Muscle of back (tissue), 3 donors: ENCODE measurements at regions not wholly inside any gene's neighbourhood (a gene's known extent, or its start where the extent isn't known, plus 50 kb on each side); places are given as distances from the start of the nearest gene placed in this dataset.

ENCODE experiments used
- DNase-seq, 3 donors: peaks; one replicate each; pipeline versions ENCODE4 v3.0.0 to v3.0.0-alpha.2; 2013

GRCh38 chr15:93317772-93318171 lies 228.8 kb upstream of the RGMA start:
- DNase-seq = no peak

- DNase-seq = no peak
These were observed 225.2 kb upstream of the RGMA start for GRCh38 chr15:93314245-93314644.

DNA sequence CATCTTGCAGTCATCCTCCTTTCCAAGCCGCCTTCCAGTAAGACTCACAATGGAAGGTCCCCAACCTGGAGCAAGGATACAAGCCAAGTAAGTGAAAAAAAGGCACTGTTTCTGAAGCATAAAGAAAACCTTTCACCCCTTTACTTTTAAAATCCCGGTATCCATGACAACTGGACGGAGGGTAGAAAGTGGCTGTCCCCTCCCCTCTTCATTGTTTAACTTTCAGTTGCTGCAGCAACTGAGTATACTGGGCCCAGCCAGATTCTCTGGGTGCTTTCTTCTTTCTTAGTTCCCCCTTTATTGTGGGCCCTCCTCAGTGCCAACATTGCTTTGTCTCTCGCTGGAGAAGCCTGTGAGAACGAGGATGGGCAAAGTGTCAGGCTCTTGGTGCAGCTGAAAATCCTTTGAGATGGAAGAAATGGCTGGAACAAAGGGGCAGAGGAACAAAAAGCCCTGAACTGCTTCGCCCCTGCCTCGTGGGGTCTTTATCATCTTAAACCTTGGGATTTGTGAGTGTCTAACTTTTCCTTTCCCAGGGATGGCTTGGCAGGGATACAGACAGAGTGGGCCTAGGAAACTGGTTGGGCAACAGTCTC lies 224.0 kb upstream of the RGMA start:
- peak; percentile 12 to 76 (median 52) for DNase-seq

GRCh38 chr15:93311620-93312019 lies 222.6 kb upstream of the RGMA start:
- DNase-seq = no peak

GRCh38 chr15:93308026-93308690 lies 219.1 kb upstream of the RGMA start:
- DNase-seq = no peak

- no peak for DNase-seq
These were observed 218.5 kb upstream of the RGMA start for GRCh38 chr15:93307513-93307912.

- no peak for DNase-seq
These were observed 216.3 kb upstream of the RGMA start for GRCh38 chr15:93305306-93305705.

GRCh38 chr15:93302080-93302765 lies 213.2 kb upstream of the RGMA start:
- no peak for DNase-seq

DNA sequence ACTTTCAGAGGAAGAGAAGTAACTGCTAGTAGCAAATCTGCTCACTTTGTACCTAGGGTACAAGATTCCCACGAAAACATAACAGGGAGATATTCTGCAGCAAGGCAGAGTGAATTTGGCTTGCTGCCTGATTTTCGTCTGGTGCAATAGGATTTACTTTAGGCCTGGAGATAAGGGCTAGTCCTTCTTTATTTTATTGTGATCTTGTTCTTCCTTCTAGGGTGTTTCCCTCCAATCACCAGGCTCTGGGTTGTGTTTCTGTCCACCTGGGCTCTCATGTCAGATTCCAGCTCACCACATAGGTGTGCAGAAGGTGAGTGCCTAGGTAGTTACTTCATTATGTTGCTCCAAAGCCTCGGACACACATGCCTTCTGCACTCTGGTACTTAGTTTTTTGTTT lies 211.8 kb upstream of the RGMA start:
- DNase-seq = no peak

DNA sequence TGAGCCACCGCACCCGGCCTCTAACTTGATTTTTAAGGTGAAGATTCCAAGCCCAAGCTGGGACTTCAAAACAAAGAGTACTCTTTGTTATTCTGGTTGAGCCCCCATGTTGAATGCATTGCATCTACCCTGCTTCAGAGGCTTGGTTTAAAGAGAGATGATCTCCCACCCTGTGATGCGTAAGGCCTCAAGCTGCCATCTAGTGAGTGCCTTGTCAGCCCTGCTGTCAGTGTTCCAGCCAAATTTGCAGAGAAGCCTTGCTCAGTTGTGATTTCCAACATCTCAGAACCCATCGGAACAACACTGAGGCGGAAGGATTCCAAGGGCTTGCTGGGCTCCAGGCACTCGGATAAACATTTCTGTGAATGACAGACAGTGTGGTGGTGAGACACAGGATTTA lies 210.7 kb upstream of the RGMA start:
- DNase-seq = no peak

DNA sequence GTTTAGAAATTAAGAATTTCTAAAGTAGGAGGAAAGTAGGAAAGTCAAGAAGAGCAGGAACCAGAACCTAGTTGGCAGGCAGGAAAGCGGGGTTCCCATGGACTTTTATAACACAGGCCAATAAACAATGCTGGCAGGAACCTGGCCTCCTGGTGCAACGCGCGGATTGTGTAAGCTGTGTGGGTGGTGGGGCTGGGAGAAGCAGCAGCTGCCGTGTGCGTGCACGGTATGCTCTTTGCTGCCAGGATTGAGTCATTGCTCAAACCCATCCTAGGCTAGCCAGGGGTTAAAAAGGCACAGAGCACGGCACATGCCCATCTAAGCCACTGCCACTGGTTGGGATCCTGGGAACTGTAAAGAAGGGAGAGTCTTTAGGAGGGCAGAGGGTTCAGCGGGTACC lies 209.9 kb upstream of the RGMA start:
- no peak for DNase-seq

DNA sequence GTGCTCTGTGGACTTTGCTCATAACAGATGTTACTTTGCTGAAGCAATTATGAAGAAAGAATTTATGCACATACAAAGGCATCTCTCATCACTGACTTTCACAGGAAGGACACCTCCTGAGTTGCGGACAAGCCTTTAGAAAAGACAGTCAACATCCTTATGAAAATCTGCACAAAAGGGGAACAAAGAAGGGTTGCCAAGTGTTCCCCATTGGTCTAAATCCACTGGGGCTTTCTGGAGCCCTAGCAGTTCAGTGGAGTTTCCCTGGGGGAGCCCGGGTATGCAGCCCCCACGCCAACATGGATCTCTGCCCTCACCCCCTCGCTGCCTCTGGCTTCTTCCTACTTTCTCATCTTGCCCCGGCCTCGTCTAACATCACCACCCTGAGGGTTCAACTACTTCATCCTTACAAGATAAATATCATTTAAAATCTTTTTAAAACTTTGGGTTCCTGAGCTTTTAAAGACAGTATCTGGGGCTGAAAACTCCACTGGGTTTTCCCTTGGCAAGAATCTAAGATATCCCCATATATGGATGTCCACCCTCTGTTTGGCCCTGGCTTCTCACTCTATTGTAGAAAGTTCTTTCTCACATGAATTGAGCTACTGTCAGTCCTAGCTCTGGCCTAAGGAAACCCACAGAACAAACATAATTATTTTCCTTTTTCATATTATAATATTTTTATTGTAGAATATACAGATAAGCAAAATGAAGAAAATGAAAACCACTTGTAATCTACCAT lies 207.9 kb upstream of the RGMA start:
- no peak for DNase-seq

GRCh38 chr15:93294896-93295295 lies 205.9 kb upstream of the RGMA start:
- no peak for DNase-seq

- no peak for DNase-seq
These were observed 205.1 kb upstream of the RGMA start for GRCh38 chr15:93294066-93294465.

- no peak for DNase-seq
These were observed 202.4 kb upstream of the RGMA start for GRCh38 chr15:93291380-93291779.

DNA sequence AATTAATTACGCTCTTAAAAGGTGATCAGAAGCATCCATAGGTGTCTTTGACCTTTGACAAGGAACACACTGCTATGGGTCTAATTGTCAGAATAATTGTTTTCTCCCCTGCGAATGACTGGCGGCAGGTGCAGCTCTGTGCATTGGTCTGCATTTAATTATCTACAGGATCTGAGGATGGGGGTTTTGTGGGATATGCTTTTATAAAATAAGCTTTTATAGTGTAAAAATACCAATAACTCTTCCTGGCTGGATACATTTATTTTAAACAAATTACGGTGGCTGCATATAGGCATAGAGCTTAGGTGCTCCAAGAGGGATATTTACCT lies 201.6 kb upstream of the RGMA start:
- no peak for DNase-seq

- no peak for DNase-seq
These were observed 201.1 kb upstream of the RGMA start for GRCh38 chr15:93289941-93290617.

DNA sequence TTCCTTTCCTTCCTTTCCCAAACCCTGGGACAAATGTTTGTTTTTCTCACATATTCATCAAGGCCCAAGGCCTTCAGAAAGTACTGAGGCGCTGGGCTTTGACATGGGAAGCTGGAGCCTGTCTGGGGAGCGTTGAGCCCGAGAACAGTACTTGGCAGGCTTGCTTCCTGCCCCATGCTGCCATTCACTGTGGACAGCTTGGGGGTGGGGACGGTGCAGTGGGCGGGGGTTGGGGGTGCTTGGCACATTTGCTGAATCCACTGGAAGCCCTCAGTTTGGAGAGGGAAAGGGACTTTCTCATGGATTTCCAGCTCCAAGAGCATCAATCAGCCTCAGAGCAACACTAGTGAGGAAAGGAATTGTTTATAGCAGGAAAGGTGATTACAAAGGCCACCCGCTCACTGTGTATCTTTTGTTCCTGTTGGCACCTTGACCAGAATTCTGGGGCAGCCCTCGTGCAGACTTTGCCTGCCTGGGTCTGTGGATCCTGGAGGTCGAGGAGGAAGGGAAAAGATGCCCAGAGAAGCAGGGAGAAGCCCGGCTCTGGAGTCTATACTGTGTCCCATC lies 199.8 kb upstream of the RGMA start:
- DNase-seq = no peak

- DNase-seq = no peak
These were observed 197.4 kb upstream of the RGMA start for GRCh38 chr15:93286446-93286845.

DNA sequence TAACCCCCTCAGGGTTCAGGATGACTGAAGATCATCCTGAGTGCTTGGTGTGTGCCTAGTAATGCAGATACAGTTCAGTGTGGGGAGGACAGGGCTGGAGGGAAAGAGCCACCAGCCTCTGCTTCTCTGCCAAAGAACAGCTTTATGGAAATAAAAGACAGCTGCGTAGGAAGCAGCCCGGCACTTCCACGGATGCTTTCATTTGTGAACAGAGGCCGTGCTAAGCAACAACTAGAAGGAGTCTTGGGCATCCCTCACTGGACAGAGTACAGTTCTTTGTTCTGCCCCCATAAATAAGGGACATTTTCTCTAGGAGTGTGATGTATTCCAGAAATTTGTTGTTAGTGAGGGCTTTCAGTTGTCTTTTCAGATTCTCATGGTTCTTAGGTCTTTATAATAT lies 194.8 kb upstream of the RGMA start:
- peak in 2 of 3 donors; percentile 44 to 75 for DNase-seq

DNA sequence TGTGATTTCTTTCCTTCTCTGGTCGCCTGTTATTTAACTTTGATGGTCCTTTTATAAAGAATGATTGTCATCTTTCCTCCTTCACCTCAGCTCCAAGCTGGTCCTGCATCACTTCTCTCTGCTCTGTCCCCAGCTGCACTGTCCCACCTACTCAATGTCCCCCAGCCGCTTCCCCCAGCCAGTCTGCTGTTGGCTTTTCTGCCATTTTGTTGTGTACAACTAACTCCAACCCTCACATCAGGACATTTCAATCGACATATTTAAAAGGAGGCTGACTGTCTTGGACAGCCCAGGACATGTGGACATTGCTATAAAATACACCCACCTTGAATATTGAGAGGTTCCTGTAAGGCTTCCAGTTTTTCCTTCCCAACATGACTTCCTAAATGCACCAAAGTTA lies 193.8 kb upstream of the RGMA start:
- DNase-seq = no peak

GRCh38 chr15:93278783-93279182 lies 189.8 kb upstream of the RGMA start:
- DNase-seq = no peak
